HG02642 (cell line): ENCODE measurements at regions not wholly inside any gene's neighbourhood (a gene's known extent, or its start where the extent isn't known, plus 50 kb on each side); places are given as distances from the start of the nearest gene placed in this dataset.
"Not testable (repeated sequence)": the region's sequence is repeated elsewhere in the genome, so short reads cannot be mapped to it uniquely, and the experiment has no call there.

Source experiments
- ATAC-seq: cut with Tn5 transposase; IDR thresholded peaks from one replicate; pipeline ENCODE4 v1.9.1; 2021; ENCODE audit warnings: mild to moderate bottlenecking; ENCODE audit not compliant: unreplicated experiment, poor library complexity

GRCh38 chr2:150222942-150223341 lies 264.5 kb downstream of the RND3 start:
- no peak for ATAC-seq

DNA sequence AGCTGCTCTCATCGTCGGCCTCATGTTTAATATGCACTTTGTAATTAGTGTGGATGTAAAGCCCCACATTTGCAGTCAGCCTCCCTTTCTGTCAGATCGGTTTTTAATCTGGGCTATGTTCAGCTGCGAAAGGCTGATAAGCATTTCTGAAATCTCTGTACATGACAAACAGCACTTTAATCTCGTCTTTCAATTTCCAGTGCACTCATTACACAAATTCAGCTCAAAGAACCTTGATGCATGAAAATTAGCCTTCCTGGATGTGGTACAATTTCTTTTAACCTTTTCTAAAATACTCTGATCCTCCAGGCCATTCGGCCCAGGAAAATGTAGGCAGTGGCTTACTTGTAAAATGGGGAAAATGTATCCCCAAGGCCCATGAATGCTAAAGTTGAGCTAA lies 265.1 kb downstream of the RND3 start:
- no peak for ATAC-seq

DNA sequence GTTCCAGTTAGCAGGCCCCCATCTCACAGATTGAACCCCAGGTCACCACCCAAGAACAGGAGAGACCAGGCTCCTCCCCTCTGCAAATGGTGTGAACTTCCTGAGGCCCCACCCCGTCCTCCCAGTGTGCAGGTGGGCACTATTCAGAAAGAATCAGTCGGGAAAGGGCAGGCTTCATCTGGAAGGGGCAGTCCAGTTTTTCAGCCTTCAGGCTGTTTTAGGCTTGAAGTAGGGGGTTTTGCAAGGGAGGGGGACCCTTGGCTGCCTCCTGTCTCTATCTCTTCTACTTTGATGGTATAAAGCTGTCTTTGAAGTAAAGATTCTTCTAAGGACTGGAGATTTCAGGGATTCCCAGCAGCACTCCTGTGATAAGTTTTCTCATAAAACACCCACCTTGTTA lies 267.6 kb downstream of the RND3 start:
- ATAC-seq = no peak

GRCh38 chr2:150215041-150215440 lies 272.4 kb downstream of the RND3 start:
- ATAC-seq = no peak

DNA sequence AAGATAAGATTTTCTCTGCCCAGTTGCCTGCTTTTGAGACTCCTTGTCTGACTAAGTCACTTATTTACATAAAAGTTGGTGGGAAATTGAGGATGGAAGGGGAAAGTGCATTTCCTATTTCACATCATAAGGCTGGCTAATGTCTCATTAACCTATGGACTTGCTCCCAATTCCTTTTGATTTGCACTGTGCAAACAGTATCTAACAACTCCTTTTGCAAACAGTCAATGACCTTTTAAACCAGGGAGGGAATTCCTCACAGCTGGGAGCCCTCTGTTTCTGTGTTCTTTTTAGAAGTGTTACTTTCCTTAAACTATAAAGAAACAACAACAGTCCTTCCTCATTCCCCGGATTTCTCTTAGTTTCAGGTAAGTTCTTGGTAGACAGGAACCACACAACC lies 272.8 kb downstream of the RND3 start:
- no peak for ATAC-seq

DNA sequence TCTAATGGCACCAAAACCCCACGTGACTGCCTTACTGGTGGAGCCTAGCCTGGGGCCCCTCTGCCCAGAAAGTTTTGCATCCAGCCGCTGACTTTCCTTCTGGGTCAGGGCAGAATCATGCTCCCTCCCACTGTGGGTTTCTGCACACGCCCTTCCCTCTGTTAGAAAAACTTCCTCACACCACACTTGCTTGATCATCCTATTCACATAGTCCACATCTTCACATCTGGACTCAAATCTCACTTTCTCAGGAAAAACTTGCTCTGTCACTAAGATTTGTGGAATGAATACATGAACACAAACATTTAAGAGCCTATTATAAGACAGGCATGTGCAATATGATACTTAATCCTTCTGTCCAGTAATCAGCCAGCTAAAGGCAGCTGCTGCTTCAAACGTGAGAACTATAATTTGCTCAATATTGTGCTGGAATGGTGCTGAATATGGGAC lies 274.7 kb downstream of the RND3 start:
- no peak for ATAC-seq

DNA sequence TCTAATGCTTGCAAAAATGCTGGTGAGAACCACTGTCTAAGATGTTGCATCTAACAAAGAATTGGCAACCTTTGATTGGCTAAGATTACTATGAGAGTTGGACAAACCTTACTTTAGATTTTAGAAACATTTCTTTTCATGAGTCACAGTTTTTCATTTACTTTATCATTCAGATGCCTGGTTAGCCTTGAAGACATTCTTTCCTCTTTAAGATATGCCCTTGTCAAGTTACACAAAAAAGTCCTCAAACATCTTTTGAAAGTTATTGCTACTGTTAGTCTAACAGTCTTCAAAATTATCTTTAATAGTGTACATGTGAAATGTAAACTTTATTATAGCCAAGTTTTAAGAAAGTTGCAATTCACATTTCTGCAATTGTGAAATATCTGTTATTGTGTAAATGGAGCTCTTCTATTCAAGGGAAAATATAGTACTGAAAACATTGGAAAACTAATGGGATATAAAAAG lies 276.3 kb downstream of the RND3 start:
- ATAC-seq = no peak

DNA sequence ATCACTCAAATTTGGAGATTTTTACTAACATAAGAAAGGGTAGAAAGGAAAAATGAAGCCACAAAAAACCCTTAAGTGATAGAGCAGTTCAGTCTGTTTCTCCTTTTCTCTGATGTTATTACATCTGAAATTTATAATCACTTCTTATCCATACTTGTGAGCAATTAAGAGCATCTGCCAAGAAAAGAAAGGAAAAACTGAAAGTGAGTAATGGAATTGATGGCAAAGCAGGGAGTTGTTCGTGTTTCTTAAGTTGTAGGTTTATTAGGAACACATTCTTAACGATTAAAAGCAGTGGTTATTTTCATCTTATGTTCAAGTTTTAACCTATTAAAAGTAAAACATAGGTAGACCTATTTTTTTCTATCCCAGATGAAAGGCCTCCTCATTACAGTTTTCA lies 277.7 kb downstream of the RND3 start:
- ATAC-seq = no peak

GRCh38 chr2:150208689-150209088 lies 278.8 kb downstream of the RND3 start:
- no peak for ATAC-seq

DNA sequence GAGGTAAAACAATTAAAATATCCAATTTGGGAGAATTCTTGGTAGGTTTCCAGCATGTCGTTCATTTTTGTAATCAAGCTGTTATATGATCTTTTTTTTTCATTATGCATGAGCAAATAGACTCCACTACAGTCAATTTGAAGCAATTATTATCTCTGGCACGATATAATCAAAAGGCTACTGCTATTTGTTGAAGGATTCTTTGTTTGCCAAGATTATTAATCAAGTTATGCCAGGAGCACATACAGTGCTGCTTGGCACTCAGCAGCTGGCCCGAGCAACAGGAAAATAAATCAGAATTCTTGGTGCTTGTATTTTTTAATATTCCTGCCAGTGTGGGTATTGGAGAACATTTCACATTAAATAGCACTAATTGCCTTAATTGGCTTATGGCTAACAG lies 279.5 kb downstream of the RND3 start:
- no peak for ATAC-seq

- ATAC-seq = no peak
These were observed 283.0 kb downstream of the RND3 start for GRCh38 chr2:150204451-150204850.

GRCh38 chr2:150194816-150195215 lies 292.7 kb downstream of the RND3 start:
- ATAC-seq = not testable (repeated sequence)

DNA sequence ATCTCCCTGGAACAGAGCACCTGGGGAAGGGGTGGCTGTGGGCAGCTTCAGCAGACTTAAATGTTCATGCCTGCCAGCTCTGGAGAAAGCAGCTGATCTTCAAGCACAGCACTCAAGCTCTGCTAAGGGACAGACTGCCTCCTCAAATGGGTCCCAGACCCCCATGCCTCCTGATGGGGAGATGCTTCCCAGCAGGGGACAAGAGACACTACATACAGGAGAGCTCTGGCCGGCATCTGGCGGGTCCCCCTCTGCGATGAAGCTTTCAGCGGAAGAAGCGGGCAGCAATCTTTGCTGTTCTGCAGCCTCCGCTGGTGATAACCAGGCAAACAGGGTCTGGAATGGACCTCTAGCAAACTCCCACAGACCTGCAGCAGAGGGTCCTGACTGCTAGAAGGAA lies 294.8 kb downstream of the RND3 start:
- ATAC-seq = no peak

DNA sequence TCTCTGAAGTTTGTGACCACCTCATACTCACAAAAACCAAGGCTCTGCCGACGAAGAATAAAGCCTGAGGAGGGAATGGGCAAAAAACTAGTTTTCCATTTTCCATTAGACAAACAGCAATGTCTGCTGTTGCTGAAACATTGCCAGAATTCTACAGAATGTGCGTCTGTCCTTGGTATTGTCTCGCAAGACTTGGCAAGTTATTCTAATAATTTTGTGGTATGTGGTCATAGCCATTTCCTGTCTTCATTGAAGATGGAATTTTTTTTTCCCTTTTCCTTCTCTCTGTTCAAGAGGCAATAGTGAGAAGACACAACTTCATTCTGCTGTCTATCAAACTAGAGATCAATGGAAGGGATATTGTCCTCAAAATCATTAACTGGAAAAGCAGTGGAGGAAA lies 296.1 kb downstream of the RND3 start:
- no peak for ATAC-seq

DNA sequence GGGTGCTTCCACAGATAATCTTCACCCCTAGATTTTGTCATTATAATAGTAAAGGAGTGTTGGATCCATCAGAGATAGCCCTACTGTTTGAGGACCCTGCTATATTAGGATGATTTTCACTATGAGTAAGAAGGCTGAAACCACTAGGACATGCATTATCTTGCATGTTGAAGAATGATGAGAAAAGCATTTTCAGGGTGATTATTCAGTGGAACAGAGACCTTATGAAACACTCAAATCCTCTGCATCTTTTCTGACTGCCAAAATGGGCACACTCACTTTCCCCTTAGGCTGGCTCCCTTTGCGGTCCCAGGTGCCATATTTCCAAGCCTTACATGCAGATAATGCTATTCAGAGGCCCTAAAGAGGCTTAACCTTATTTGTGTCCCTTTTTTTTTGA lies 296.9 kb downstream of the RND3 start:
- ATAC-seq = no peak

DNA sequence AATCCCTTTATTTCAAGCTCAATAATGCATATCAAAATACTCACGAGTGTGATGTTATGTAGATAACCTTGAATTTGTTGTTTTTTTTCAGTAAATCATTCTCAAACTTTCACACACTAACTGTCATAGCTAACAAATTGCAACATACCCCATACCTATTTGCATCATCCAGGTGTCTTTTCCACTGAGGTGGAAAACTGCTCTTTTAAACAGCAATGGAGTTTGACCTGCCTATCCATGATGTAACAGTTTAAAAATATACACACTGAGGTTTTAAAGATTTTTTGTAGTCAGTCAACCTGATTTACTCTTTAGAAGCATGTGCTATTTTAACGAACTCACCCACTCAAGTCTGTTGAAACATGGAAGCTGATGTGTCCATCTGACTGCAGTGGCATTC lies 298.7 kb downstream of the RND3 start:
- no peak for ATAC-seq

DNA sequence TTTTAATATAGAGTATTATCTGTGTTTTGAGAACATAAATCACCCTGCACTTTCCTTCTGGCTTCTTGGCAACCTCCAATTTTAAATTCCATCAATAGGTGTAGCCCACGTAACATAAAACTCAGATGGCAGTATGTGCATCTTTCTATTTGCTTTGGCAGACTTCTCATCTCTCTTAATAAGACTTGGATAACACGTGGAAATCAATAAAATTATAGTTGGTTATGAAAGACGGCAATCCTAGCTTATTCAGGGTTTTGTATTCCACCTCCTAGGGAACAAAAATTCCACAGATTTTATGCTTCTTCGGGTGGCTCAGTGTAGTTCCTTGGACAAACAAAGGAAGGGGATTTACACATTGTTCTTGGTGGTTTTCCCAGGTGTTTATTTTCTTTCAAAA lies 299.3 kb downstream of the RND3 start:
- no peak for ATAC-seq

- ATAC-seq = no peak
These were observed 304.8 kb downstream of the RND3 start for GRCh38 chr2:150182566-150183235.

DNA sequence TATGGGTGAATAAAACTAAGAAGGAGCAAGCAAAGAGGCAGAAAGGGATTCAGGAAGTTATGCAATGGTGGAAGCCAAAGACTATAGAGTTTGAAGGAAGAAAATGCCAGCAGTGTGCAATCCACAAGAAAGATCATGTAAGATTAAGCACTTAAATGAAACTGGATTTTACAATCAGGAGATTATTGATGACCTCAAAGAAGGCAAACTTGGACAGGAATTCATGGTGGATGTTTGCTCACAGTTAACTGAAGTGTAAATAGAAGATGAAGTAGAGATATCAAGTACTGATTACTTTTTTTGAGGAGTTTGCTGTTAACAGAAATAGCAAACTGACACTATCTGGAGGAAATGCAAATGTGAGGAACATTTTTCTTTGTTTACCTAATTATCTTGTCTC lies 308.9 kb downstream of the RND3 start:
- ATAC-seq = no peak

DNA sequence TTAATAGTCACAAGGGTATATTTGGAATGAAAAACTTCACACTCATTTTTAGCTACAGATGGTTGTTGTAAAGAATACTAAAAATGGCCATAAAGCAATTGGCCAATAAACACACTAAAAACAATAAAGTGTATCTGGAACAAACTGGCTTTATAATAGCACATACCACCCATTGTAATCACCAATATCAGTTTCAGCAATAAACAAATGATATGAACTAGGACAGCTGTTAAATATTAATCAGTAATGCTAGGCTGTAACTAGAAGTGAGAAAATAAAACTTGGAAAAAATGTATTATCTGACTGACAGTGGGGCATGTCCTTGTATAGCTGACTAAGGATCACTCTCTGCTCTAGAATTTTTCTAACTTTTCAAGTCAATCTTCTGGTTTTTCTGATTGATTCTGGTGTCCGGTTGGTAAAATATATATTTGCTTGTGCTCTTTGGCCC lies 312.5 kb downstream of the RND3 start:
- ATAC-seq = no peak

- ATAC-seq = no peak
These were observed 313.2 kb downstream of the RND3 start for GRCh38 chr2:150174056-150174805.

GRCh38 chr2:150171065-150171548 lies 316.4 kb downstream of the RND3 start:
- no peak for ATAC-seq
